AG09319 (cell line): ENCODE measurements at regions not wholly inside any gene's neighbourhood (a gene's known extent, or its start where the extent isn't known, plus 50 kb on each side); places are given as distances from the start of the nearest gene placed in this dataset.

Experiments used
- DNase-seq: peaks from one replicate; pipeline ENCODE4 v3.0.0-alpha.2; 2010; ENCODE audit warnings: low read depth; ENCODE audit errors: extremely low read depth
- TF ChIP-seq, protein P1 (sequence below): IDR thresholded peaks from 2 replicates; pipeline ENCODE4 v1.5.1; 2011; ENCODE audit warnings: low read depth, mild to moderate bottlenecking, inconsistent platforms, low read length, moderate library complexity

DNA sequence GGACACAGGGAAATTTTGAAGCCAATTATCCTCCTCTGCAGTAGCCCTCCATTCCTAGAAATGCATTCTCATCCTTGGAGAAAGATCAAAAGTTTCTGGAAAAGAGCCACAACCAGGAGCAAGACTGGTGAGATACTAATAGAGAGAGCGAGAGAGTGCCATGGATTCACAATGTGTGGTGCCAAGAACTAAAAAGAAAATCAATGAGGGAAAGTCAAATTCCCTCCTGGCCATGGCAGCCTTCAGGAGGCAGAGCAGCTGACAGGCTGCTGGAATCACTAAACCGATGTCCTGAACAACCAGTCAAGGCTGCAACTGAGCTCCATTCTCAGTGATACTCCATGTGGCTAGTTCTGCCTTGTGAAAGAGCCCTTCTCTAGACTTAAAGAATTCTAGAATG is 561.0 kb downstream of the SOX6 start:
- TF ChIP-seq, protein P1, sequence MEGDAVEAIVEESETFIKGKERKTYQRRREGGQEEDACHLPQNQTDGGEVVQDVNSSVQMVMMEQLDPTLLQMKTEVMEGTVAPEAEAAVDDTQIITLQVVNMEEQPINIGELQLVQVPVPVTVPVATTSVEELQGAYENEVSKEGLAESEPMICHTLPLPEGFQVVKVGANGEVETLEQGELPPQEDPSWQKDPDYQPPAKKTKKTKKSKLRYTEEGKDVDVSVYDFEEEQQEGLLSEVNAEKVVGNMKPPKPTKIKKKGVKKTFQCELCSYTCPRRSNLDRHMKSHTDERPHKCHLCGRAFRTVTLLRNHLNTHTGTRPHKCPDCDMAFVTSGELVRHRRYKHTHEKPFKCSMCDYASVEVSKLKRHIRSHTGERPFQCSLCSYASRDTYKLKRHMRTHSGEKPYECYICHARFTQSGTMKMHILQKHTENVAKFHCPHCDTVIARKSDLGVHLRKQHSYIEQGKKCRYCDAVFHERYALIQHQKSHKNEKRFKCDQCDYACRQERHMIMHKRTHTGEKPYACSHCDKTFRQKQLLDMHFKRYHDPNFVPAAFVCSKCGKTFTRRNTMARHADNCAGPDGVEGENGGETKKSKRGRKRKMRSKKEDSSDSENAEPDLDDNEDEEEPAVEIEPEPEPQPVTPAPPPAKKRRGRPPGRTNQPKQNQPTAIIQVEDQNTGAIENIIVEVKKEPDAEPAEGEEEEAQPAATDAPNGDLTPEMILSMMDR = no peak
- DNase-seq = no peak

DNA sequence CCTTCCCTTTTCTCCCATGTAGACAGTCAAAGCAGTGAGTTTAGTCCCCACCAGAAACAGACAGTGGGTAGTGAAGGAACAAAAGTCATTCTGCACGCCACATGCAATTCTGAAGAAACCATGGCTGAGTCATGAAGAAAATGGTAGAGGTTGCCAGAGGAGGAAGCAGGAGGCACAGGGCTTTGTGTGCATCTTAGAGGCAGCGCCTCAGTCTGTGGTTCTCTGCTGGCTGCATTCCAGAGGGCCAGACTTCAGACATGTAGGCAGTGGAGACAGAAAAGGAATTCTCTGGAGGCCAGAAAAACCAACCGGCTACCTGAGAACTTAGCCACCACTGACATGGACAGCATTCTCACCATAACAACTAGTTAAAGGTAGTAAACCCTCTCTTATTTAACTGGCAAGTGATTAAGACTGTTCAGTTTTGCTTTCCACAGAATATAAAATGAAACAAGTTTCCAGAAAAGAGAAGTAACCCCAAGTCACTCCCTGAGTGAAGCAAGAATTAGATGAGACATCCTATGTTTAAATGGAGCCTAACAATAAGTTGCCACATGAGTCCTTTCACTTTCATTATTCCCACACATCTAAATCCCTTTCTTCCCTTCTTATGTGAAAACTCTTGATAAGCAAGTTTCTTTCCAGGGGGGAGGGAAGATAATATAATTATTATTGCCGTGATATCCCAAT is 556.1 kb downstream of the SOX6 start:
- TF ChIP-seq, protein P1 = no peak
- DNase-seq = no peak

DNA sequence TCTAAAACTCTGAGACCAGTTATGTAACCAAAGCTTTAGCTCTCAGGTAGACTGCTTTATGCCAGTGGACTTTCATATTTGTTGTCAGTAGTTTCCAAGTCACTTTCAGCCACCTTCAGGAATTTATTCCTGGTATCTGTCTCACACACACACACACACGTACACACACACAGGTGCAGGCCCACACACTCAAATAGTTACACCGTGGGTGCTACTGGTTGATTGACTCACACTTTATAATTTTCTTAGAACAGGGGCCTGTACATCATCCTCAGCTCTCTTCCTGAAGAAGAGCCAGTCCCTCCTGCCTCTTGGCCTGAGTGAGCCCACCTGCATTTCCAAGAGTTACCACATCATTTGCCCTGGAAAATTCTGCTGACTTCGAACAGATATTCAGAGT is 555.2 kb downstream of the SOX6 start:
- TF ChIP-seq, protein P1 = no peak
- no peak for DNase-seq

DNA sequence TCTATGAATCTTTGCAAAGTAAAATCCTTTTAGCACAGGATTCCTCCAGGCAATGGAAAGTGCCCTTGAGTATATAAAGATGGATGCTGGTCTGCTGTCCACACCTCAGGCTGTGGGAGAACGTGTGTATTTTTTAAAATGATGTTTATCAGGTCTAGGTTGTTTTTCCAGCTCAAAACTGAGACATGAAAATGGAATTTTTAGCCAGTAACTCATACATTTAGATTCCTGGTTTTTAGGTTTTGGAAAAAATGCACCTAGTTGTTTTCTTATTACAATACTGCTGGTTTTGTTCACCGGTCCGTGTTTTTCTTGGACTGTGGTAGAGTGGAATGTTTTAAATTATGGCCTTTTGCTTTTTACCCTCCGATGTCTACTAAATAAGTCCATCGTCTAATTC is 554.7 kb downstream of the SOX6 start:
- TF ChIP-seq, protein P1 = no peak
- no peak for DNase-seq

DNA sequence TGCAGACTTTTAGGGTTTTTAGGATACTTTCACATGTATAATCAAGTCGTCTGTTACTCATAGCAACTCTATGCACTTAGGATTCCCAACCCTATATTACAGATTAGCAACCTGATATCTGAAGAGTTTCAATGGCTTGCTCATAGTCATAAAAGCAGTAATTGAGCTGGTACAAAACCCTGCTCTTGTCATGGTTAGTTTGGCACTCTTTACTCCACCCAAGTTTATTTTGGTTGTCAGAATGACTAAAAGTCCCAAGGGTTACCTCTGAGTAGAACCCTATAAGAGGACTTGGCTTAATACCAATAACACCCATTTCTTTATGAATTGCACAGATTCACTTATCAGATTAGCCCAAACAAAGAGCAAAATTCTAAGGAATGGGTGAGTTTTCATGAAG is 550.6 kb downstream of the SOX6 start:
- DNase-seq = no peak
- TF ChIP-seq, protein P1 = no peak

DNA sequence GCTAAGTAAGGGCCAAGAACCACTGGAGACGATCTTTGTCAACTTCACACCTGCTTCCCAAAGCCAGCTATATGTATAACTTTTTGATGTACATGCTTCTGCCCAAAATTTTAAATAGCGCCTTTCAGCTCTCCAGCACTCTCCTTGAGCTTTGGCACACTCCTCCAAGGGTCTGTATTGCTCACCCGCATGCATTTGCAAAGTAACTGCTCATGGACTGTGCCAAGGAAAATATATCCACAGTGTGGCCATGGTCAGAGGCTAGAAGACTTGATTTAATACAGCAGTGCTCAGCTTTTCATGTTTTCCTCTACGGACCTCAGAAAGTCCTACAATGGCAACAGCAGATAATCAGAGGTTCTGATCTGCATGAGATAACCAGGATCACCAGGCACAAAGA is 550.1 kb downstream of the SOX6 start:
- DNase-seq = no peak
- TF ChIP-seq, protein P1 = no peak

DNA sequence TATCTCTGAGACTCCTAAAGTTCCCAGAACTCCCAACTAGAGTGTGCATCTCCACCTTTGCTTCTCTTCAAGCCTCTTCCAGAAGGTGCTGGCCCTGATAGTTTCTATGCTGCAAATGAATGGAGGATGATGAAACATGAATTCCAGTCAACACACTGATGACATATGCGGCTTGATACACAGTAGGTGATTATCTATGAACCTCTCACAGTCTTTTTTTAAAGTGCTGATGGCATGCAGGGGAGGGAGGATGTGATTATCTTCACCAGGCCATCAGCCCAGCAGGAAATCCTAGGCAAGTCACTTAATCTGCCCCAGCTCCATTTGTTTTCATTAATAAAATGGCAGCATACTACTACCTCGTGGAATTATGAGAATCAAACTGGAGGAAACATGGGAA is 548.5 kb downstream of the SOX6 start:
- DNase-seq = no peak
- TF ChIP-seq, protein P1 = no peak
